GM18873 (cell line): ENCODE measurements at regions not wholly inside any gene's neighbourhood (a gene's known extent, or its start where the extent isn't known, plus 50 kb on each side); places are given as distances from the start of the nearest gene placed in this dataset.
"Not testable (repeated sequence)": the region's sequence is repeated elsewhere in the genome, so short reads cannot be mapped to it uniquely, and the experiment has no call there.

ENCODE experiments used
- ATAC-seq: cut with Tn5 transposase; IDR thresholded peaks from one replicate; pipeline ENCODE4 v1.9.1; 2021; ENCODE audit warnings: mild to moderate bottlenecking, moderate library complexity, moderate number of reproducible peaks; ENCODE audit not compliant: unreplicated experiment, low FRiP score

GRCh38 chr14:106044949-106045596, 518.7 kb downstream of the TMEM121 start:
- no peak for ATAC-seq

GRCh38 chr14:106051796-106052195, 525.4 kb downstream of the TMEM121 start:
- no peak for ATAC-seq

GRCh38 chr14:106055289-106055688, 528.9 kb downstream of the TMEM121 start:
- no peak for ATAC-seq

- no peak for ATAC-seq
Observed at GRCh38 chr14:106058342-106058741, 532.0 kb downstream of the TMEM121 start.

- ATAC-seq: no peak
Observed at GRCh38 chr14:106060276-106060975, 534.0 kb downstream of the TMEM121 start.

GRCh38 chr14:106061877-106062500, 535.6 kb downstream of the TMEM121 start:
- not testable (repeated sequence) for ATAC-seq

GRCh38 chr14:106062502-106063272, 536.3 kb downstream of the TMEM121 start:
- no peak for ATAC-seq

GRCh38 chr14:106067935-106068334, 541.6 kb downstream of the TMEM121 start:
- no peak for ATAC-seq

GRCh38 chr14:106069804-106070625, 543.6 kb downstream of the TMEM121 start:
- ATAC-seq: no peak

- no peak for ATAC-seq
Observed at GRCh38 chr14:106080922-106081321, 554.5 kb downstream of the TMEM121 start.

GRCh38 chr14:106081721-106082120, 555.3 kb downstream of the TMEM121 start:
- not testable (repeated sequence) for ATAC-seq

GRCh38 chr14:106083082-106083481, 556.7 kb downstream of the TMEM121 start:
- ATAC-seq: no peak

- ATAC-seq: no peak
Observed at GRCh38 chr14:106087837-106088236, 561.5 kb downstream of the TMEM121 start.

- ATAC-seq: not testable (repeated sequence)
Observed at GRCh38 chr14:106088860-106089259, 562.5 kb downstream of the TMEM121 start.

- ATAC-seq: no peak
Observed at GRCh38 chr14:106094654-106095189, 568.3 kb downstream of the TMEM121 start.

- ATAC-seq: no peak
Observed at GRCh38 chr14:106107703-106108102, 581.3 kb downstream of the TMEM121 start.

GRCh38 chr14:106109337-106109736, 583.0 kb downstream of the TMEM121 start:
- no peak for ATAC-seq

- ATAC-seq: no peak
Observed at GRCh38 chr14:106115401-106115800, 589.0 kb downstream of the TMEM121 start.

GRCh38 chr14:106116339-106116930, 590.1 kb downstream of the TMEM121 start:
- not testable (repeated sequence) for ATAC-seq
